B cell (primary cell): ENCODE measurements at regions not wholly inside any gene's neighbourhood (a gene's known extent, or its start where the extent isn't known, plus 50 kb on each side); places are given as distances from the start of the nearest gene placed in this dataset.

Experiments
- ATAC-seq: fragments of 200-7000 bp; cut with Tn5 transposase; one replicate; pipeline ENCODE4 v1.10.0; 2021; ENCODE audit warnings: low read depth, mild to moderate bottlenecking, moderate number of reproducible peaks, moderate library complexity
- CTCF ChIA-PET: fragments of 350-600 bp; sonication (Branson Sonifier 250); formaldehyde crosslinking; loops from one replicate; lab custom pipeline; 2021; ENCODE audit warnings: antibody characterized with exemption, inconsistent platforms; lab: Charles Lee
- POLR2A ChIA-PET: fragments of 350-600 bp; sonication (Branson Sonifier 250); formaldehyde crosslinking; loops from one replicate; lab custom pipeline; 2021; ENCODE audit warnings: antibody characterized with exemption; lab: Charles Lee
- DNase-seq: peaks from one replicate; pipeline ENCODE4 v3.0.0; 2013
- H2AFZ ChIP-seq: 2 replicates; pipeline ENCODE4 v1.6.1; 2012; ENCODE audit warnings: mild to moderate bottlenecking, low read depth, low read length; ENCODE audit not compliant: insufficient read depth, poor library complexity, severe bottlenecking
- H3K27ac ChIP-seq, 2 donors: 1 replicate in 1 of 2; 2 replicates in 1 of 2; pipeline ENCODE4 v1.5.1; 2012 to 2013; ENCODE audit warnings: low read length in 2 of 2, mild to moderate bottlenecking in 2 of 2, moderate library complexity in 1 of 2
- H3K27me3 ChIP-seq, 4 experiments: fragments of 200-600 bp in 1 of 4; sonication (generic) in 1 of 4; replicated peaks in 1 of 4; 1 replicate in 2 of 4; 2 replicates in 2 of 4; pipeline versions ENCODE4 v1.6.1 to v1.7.0; 2013 to 2016; ENCODE audit warnings: low read length in 3 of 4, mild to moderate bottlenecking in 2 of 4, mixed read lengths in 1 of 4, moderate library complexity in 1 of 4; ENCODE audit not compliant: insufficient read depth in 4 of 4, control insufficient read depth in 3 of 4; ENCODE audit errors: control extremely low read depth in 1 of 4
- H3K36me3 ChIP-seq, 2 experiments: replicated peaks in 1 of 2; 1 replicate in 1 of 2; 2 replicates in 1 of 2; pipeline versions ENCODE4 v1.6.1 to v1.7.1; 2013; ENCODE audit warnings: low read length in 1 of 2; ENCODE audit not compliant: insufficient read depth in 2 of 2, control insufficient read depth in 1 of 2; ENCODE audit errors: control extremely low read depth in 1 of 2, extremely low read depth in 1 of 2
- H3K4me1 ChIP-seq, 2 donors: fragments of 200-600 bp in 1 of 2; sonication (generic) in 1 of 2; 1 replicate in 1 of 2; 2 replicates in 1 of 2; pipeline versions ENCODE4 v1.5.1 to v1.6.1; 2013 to 2017; ENCODE audit warnings: low read length in 2 of 2; ENCODE audit not compliant: control insufficient read depth in 2 of 2, insufficient read depth in 2 of 2
- H3K4me2 ChIP-seq: replicated peaks from 2 replicates; pipeline ENCODE3; 2012; ENCODE audit warnings: mild to moderate bottlenecking, low read depth, low read length; ENCODE audit not compliant: poor library complexity, severe bottlenecking
- H3K4me3 ChIP-seq, 5 experiments: fragments of 200-600 bp in 1 of 5; sonication (generic) in 1 of 5; 1 replicate in 3 of 5; 2 replicates in 2 of 5; pipeline versions ENCODE4 v1.5.1 to v1.7.0; 2011 to 2016; ENCODE audit warnings: low read length in 4 of 5, mild to moderate bottlenecking in 4 of 5, low read depth in 2 of 5, control low read depth in 1 of 5, moderate library complexity in 1 of 5; ENCODE audit not compliant: insufficient read depth in 1 of 5; ENCODE audit errors: control extremely low read depth in 1 of 5, extremely low read depth in 1 of 5
- H3K79me2 ChIP-seq: fragments of 200-600 bp; sonication (generic); one replicate; pipeline ENCODE4 v1.6.0; 2016; ENCODE audit warnings: low read length; ENCODE audit not compliant: control insufficient read depth, insufficient read depth
- H3K9ac ChIP-seq: fragments of 200-600 bp; sonication (generic); 2 replicates; pipeline ENCODE4 v1.6.1; 2017; ENCODE audit warnings: mild to moderate bottlenecking, low read length, moderate library complexity
- H3K9me3 ChIP-seq, 3 donors: one replicate each; pipeline versions ENCODE4 v1.6.1 to v1.7.1; 2013; ENCODE audit warnings: low read length in 2 of 3; ENCODE audit not compliant: control insufficient read depth in 2 of 3, insufficient read depth in 1 of 3; ENCODE audit errors: control extremely low read depth in 1 of 3
- H4K20me1 ChIP-seq: 2 replicates; pipeline ENCODE4 v1.6.0; 2012; ENCODE audit warnings: mild to moderate bottlenecking, low read length; ENCODE audit not compliant: insufficient read depth, control insufficient read depth, poor library complexity, severe bottlenecking
- H3K27ac Mint-ChIP-seq: one replicate; pipeline ENCODE4 v1.8.0; 2021; ENCODE audit warnings: mixed read lengths
- H3K27me3 Mint-ChIP-seq: one replicate; pipeline ENCODE4 v1.8.0; 2021; ENCODE audit warnings: mixed read lengths
- H3K4me1 Mint-ChIP-seq: one replicate; pipeline ENCODE4 v1.8.0; 2021; ENCODE audit warnings: mixed read lengths
- H3K4me3 Mint-ChIP-seq: one replicate; pipeline ENCODE4 v1.8.0; 2021; ENCODE audit warnings: mixed read lengths
- H3K9me3 Mint-ChIP-seq: one replicate; pipeline ENCODE4 v1.8.0; 2022; ENCODE audit warnings: mixed read lengths; ENCODE audit not compliant: insufficient read depth
- EZH2 ChIP-seq: IDR thresholded peaks from 2 replicates; pipeline ENCODE4 v1.6.1; 2012; ENCODE audit warnings: borderline replicate concordance, low read depth, mild to moderate bottlenecking, moderate library complexity, low read length; ENCODE audit not compliant: insufficient read depth, poor library complexity, severe bottlenecking
- WGBS: methylation state at CpG from one replicate; pipeline ENCODE4 v1.1.5; 2013; ENCODE audit warnings: missing lambda C conversion rate; ENCODE audit not compliant: insufficient coverage; 5-methylcytosine and 5-hydroxymethylcytosine counted together
- intact Hi-C: fragments of 100-400 bp; cut with micrococcal nuclease; formaldehyde crosslinking; loops from one replicate; pipeline ENCODE4 v1.10.0; 2022
- TF ChIP-seq, protein P1 (sequence below): fragments of 200-600 bp; IDR thresholded peaks from one replicate; pipeline ENCODE4 v1.8.0; 2022; ENCODE audit warnings: antibody characterized with exemption, mild to moderate bottlenecking

DNA sequence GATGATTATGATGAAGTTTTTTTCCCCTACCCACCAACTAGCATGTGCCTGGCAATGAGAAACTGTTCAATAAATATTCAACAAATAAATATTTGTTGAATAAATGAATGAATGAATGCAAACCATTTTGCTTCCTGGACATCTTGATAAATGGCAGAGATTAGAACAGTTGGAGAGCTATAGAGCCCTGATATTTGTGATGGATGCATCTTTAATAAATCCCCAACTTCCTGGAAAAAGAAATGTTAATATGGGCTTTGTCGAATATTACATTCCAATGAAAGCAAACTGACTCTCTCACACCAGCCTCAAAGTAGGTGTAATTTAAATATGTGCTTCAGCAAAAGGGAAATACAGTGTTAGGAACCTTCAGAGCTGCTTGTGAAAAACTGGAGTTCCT, 419.7 kb downstream of the MID1IP1 start:
- Histone ChIP-seq H3K4me2 (no peak overlapping the region), H3K4me1 (no peaks in the 10 kb centered on the region), H2AFZ (no peak overlapping the region), H3K79me2 (no peaks in the 10 kb centered on the region), H3K27ac (no peak overlapping the region), H3K4me3 (no peak overlapping the region), H3K36me3 (no peaks in the 10 kb centered on the region), H4K20me1 (no peaks in the 10 kb centered on the region), H3K9me3 (no peaks in the 10 kb centered on the region), H3K27me3 (no peaks in the 10 kb centered on the region), H3K9ac (no peak overlapping the region)
- Mint-ChIP-seq H3K4me1 (no peaks in the 10 kb centered on the region), H3K27ac (no peak overlapping the region), H3K27me3 (peaks cover 11% of the 10 kb centered on the region), H3K4me3 (no peak overlapping the region), H3K9me3 (no peaks in the 10 kb centered on the region)
- WGBS, result no CpG with 5 or more reads among the region's 1 CpG
- POLR2A ChIA-PET, result no interaction called here
- CTCF ChIA-PET, result no interaction called here
- intact Hi-C loops, result no loop called here
- DNase-seq, result no peak
- no peak for TF ChIP-seq EZH2
- TF ChIP-seq, protein P1, sequence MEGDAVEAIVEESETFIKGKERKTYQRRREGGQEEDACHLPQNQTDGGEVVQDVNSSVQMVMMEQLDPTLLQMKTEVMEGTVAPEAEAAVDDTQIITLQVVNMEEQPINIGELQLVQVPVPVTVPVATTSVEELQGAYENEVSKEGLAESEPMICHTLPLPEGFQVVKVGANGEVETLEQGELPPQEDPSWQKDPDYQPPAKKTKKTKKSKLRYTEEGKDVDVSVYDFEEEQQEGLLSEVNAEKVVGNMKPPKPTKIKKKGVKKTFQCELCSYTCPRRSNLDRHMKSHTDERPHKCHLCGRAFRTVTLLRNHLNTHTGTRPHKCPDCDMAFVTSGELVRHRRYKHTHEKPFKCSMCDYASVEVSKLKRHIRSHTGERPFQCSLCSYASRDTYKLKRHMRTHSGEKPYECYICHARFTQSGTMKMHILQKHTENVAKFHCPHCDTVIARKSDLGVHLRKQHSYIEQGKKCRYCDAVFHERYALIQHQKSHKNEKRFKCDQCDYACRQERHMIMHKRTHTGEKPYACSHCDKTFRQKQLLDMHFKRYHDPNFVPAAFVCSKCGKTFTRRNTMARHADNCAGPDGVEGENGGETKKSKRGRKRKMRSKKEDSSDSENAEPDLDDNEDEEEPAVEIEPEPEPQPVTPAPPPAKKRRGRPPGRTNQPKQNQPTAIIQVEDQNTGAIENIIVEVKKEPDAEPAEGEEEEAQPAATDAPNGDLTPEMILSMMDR, result no peak
- no peak for ATAC-seq

DNA sequence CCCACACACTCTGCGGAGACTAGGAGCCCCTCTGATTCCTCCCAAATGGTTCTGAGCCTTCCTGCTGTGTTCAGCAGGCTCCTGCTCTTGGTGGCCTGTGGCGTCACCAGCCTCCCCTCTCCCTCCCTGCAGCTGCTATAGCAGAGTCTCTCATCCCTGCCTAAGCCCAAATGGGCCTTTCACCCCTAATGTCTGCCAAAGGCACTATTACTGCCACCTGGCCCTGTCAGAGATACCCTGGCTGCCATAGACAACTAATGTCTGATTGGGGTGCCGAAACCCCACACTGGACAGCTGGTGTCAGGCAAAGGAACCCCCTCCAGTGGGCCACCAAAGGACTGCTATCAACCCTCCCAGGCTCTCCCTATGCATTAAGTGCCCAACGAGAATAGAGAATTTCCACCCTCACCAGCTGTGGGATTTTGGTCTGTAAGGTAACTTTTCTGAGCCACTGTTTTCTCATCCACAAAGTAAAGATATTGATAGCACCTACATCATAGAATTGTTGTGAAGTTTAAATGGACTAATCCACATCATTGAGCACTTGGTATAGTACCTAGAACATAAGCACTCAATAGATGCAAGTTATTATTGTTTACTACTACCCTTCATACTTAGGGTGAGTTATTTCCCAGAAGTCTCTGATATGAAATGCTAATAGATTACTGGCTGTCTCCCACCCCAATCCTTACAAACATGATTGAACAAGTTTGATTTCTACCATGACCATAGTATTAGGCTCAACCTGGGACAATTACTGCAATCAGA, 421.3 kb downstream of the MID1IP1 start:
- Mint-ChIP-seq H3K4me3 (no peak overlapping the region), H3K27me3 (peaks cover 11% of the 10 kb centered on the region), H3K27ac (no peak overlapping the region), H3K4me1 (no peaks in the 10 kb centered on the region), H3K9me3 (no peaks in the 10 kb centered on the region)
- DNase-seq (no peak), ATAC-seq (no peak)
- H3K4me2 ChIP-seq, result no peak overlapping the region
- intact Hi-C loops, result no loop called here
- H3K9me3 ChIP-seq, result no peaks in the 10 kb centered on the region
- POLR2A ChIA-PET, result no interaction called here
- H2AFZ ChIP-seq, result no peak overlapping the region
- H3K9ac ChIP-seq, result no peak overlapping the region
- H3K27ac ChIP-seq, result no peak overlapping the region
- H3K27me3 ChIP-seq, result no peaks in the 10 kb centered on the region
- WGBS, result 100% methylated on average over 1 of the region's 4 CpGs
- H3K36me3 ChIP-seq, result no peaks in the 10 kb centered on the region
- H3K79me2 ChIP-seq, result no peaks in the 10 kb centered on the region
- no peaks in the 10 kb centered on the region for H3K4me1 ChIP-seq
- TF ChIP-seq EZH2, result no peak
- TF ChIP-seq, protein P1, result no peak
- no peaks in the 10 kb centered on the region for H4K20me1 ChIP-seq
- CTCF ChIA-PET, result no interaction called here
- H3K4me3 ChIP-seq, result no peak overlapping the region
